Body of pancreas (tissue), 4 donors: ENCODE measurements at regions not wholly inside any gene's neighbourhood (a gene's known extent, or its start where the extent isn't known, plus 50 kb on each side); places are given as distances from the start of the nearest gene placed in this dataset.

ENCODE experiments used
- ATAC-seq: fragments of 150-250 bp; one replicate; pipeline ENCODE4 v1.9.1; 2016
- DNase-seq, 4 donors: peaks; one replicate each; pipeline ENCODE4 v3.0.0-alpha.2; 2019
- H3K27ac ChIP-seq, 4 donors: fragments of 200-600 bp; sonication (generic); 1 replicate in 3 of 4; 2 replicates in 1 of 4; pipeline versions ENCODE4 v1.5.1 to v1.6.1; 2016 to 2019; ENCODE audit warnings: mild to moderate bottlenecking in 1 of 4, mixed read lengths in 1 of 4, moderate library complexity in 1 of 4
- H3K27me3 ChIP-seq, 2 donors: fragments of 200-600 bp; sonication (generic); one replicate each; pipeline ENCODE4 v1.6.0; 2016; ENCODE audit warnings: mild to moderate bottlenecking in 1 of 2
- H3K36me3 ChIP-seq, 2 donors: fragments of 200-600 bp; sonication (generic); replicated peaks in 1 of 2; 2 replicates each; pipeline ENCODE4 v1.5.1; 2016; ENCODE audit warnings: low read depth in 2 of 2; ENCODE audit not compliant: insufficient read depth in 1 of 2
- H3K4me1 ChIP-seq: fragments of 200-600 bp; sonication (generic); one replicate; pipeline ENCODE4 v1.6.0; 2016
- H3K4me3 ChIP-seq, 2 donors: fragments of 200-600 bp; sonication (generic); 1 replicate in 1 of 2; 2 replicates in 1 of 2; pipeline ENCODE4 v1.5.1; 2016 to 2019
- H3K9me3 ChIP-seq, 3 donors: fragments of 200-600 bp; sonication (generic); 1 replicate in 2 of 3; 2 replicates in 1 of 3; pipeline ENCODE4 v1.5.1; 2016
- CTCF ChIP-seq, 7 experiments: fragments of 450-650 bp in 4 of 7; fragments of 200-600 bp in 3 of 7; sonication (generic) in 3 of 7; IDR thresholded peaks; one replicate each; pipeline ENCODE4 v1.5.1; 2016 to 2019; ENCODE audit warnings: antibody characterized with exemption in 7 of 7
- POLR2A ChIP-seq, 3 donors: fragments of 450-650 bp; IDR thresholded peaks; one replicate each; pipeline ENCODE4 v1.6.1; 2016; ENCODE audit warnings: antibody characterized with exemption in 3 of 3, mild to moderate bottlenecking in 2 of 3
- WGBS, 2 donors: methylation state at CpG; one replicate each; pipeline ENCODE4 v1.1.5; 2017; 5-methylcytosine and 5-hydroxymethylcytosine counted together
- intact Hi-C: fragments of 100-400 bp; cut with DNase I; formaldehyde crosslinking; loops from one replicate; pipeline ENCODE4 v1.15.1; 2023

GRCh38 chr2:48105848-48106247 is 199.6 kb upstream of the FBXO11 start:
- intact Hi-C loops = loop anchor here (10.0 kb wide), 1 partner anchor 251 kb away; no protein-coding TSS in a partner anchor
- no peak for DNase-seq

GRCh38 chr2:48107326-48107925 is 201.1 kb upstream of the FBXO11 start:
- no peak overlapping the region for H3K4me3 ChIP-seq
- 42 to 49% methylated on average over 9 of the region's 9 CpGs for WGBS, 2 donors
- no peaks in the 10 kb centered on the region for H3K27me3 ChIP-seq
- no peaks in the 10 kb centered on the region for H3K9me3 ChIP-seq
- TF ChIP-seq POLR2A (IDR thresholded peaks at IDR 0.05) = no peak
- TF ChIP-seq CTCF (IDR thresholded peaks at IDR 0.05) = no peak
- no peaks in the 10 kb centered on the region for H3K36me3 ChIP-seq
- intact Hi-C loops = loop anchor here (10.0 kb wide), 1 partner anchor 253 kb away; no protein-coding TSS in a partner anchor
- peak overlapping the region in 2 of 4 donors; percentile 35 to 37 for H3K27ac ChIP-seq
- H3K4me1 ChIP-seq = peaks cover 26% of the 10 kb centered on the region
- ATAC-seq (no peak), DNase-seq (no peak)

More at GRCh38 chr2:48105848-48106247, 199.6 kb upstream of the FBXO11 start:
- 70 to 83% methylated on average over 9 to 11 of the region's 11 CpGs for WGBS, 2 donors
- H3K4me1 ChIP-seq = peaks cover 16% of the 10 kb centered on the region
- TF ChIP-seq CTCF (IDR thresholded peaks at IDR 0.05) (no peak), POLR2A (IDR thresholded peaks at IDR 0.05) (no peak)
- no peak for ATAC-seq
- H3K4me3 ChIP-seq = no peak overlapping the region
- H3K9me3 ChIP-seq = no peaks in the 10 kb centered on the region
- H3K27me3 ChIP-seq = no peaks in the 10 kb centered on the region
- H3K36me3 ChIP-seq = no peaks in the 10 kb centered on the region
- H3K27ac ChIP-seq = no peak overlapping the region

- no peak overlapping the region for H3K27ac ChIP-seq
- DNase-seq (no peak), ATAC-seq (no peak)
- no peak overlapping the region for H3K4me3 ChIP-seq
- intact Hi-C loops = loop anchor here (10.0 kb wide), 1 partner anchor 254 kb away; no protein-coding TSS in a partner anchor
- WGBS, 2 donors = 46 to 61% methylated on average over 1 of the region's 1 CpG
- H3K9me3 ChIP-seq = no peaks in the 10 kb centered on the region
- H3K36me3 ChIP-seq = no peaks in the 10 kb centered on the region
- no peaks in the 10 kb centered on the region for H3K27me3 ChIP-seq
- TF ChIP-seq CTCF (IDR thresholded peaks at IDR 0.05) (no peak), POLR2A (IDR thresholded peaks at IDR 0.05) (no peak)
- H3K4me1 ChIP-seq = peaks cover 32% of the 10 kb centered on the region
Observed at GRCh38 chr2:48108455-48108854, 202.2 kb upstream of the FBXO11 start.

- 58 to 67% methylated on average over 4 of the region's 4 CpGs for WGBS, 2 donors
- DNase-seq = no peak
Observed at GRCh38 chr2:48109491-48110204, 203.3 kb upstream of the FBXO11 start.

More at GRCh38 chr2:48109491-48110204, 203.3 kb upstream of the FBXO11 start:
- ATAC-seq = no peak
- TF ChIP-seq POLR2A (IDR thresholded peaks at IDR 0.05) (no peak), CTCF (IDR thresholded peaks at IDR 0.05) (no peak)
- Histone ChIP-seq H3K4me1 (peaks cover 33% of the 10 kb centered on the region), H3K27ac (no peak overlapping the region), H3K27me3 (no peaks in the 10 kb centered on the region), H3K36me3 (no peaks in the 10 kb centered on the region), H3K4me3 (no peak overlapping the region), H3K9me3 (no peaks in the 10 kb centered on the region)
- intact Hi-C loops = loop anchor here (10.0 kb wide), 1 partner anchor 255 kb away; no protein-coding TSS in a partner anchor
